Psoas muscle (tissue), 7 donors: ENCODE measurements at regions not wholly inside any gene's neighbourhood (a gene's known extent, or its start where the extent isn't known, plus 50 kb on each side); places are given as distances from the start of the nearest gene placed in this dataset.

ENCODE experiments used
- ATAC-seq, 4 donors: fragments of 200-7000 bp; cut with Tn5 transposase; one replicate each; pipeline ENCODE4 v1.9.1; 2020; ENCODE audit warnings: moderate library complexity in 3 of 4, mild to moderate bottlenecking in 2 of 4
- DNase-seq, 2 donors: peaks; one replicate each; pipeline ENCODE4 v3.0.0-alpha.2; 2020
- H3K27ac ChIP-seq: fragments of 200-600 bp; one replicate; pipeline ENCODE4 v1.8.0; 2022
- H3K27me3 ChIP-seq, 3 donors: fragments of 200-600 bp in 1 of 3; one replicate each; pipeline versions ENCODE4 v1.6.1 to v1.8.0; 2013 to 2022; ENCODE audit warnings: low read length in 2 of 3, mild to moderate bottlenecking in 2 of 3, moderate library complexity in 1 of 3; ENCODE audit not compliant: insufficient read depth in 3 of 3
- H3K36me3 ChIP-seq, 2 donors: fragments of 200-600 bp in 1 of 2; one replicate each; pipeline versions ENCODE4 v1.6.1 to v1.8.0; 2013 to 2022; ENCODE audit warnings: low read depth in 1 of 2, mild to moderate bottlenecking in 1 of 2, moderate library complexity in 1 of 2; ENCODE audit not compliant: insufficient read depth in 1 of 2
- H3K4me1 ChIP-seq: fragments of 200-600 bp; one replicate; pipeline ENCODE4 v1.8.0; 2022
- H3K4me3 ChIP-seq: fragments of 200-600 bp; one replicate; pipeline ENCODE4 v1.8.0; 2022; ENCODE audit warnings: mild to moderate bottlenecking
- H3K9me3 ChIP-seq: fragments of 200-600 bp; one replicate; pipeline ENCODE4 v1.8.0; 2022
- CTCF ChIP-seq: fragments of 200-600 bp; IDR thresholded peaks from one replicate; pipeline ENCODE4 v1.8.0; 2022; ENCODE audit warnings: antibody characterized with exemption
- WGBS, 3 donors: extraction: QIAGEN DNeasy Blood & Tissue Kit; methylation state at CpG; one replicate each; pipeline versions ENCODE4 v1.1.6 to v1.1.7; 2013; 5-methylcytosine and 5-hydroxymethylcytosine counted together
- intact Hi-C, 2 donors: fragments of 100-400 bp; cut with DNase I; formaldehyde crosslinking; loops; one replicate each; pipeline versions ENCODE4 v1.11.0 to v1.14.2; 2022
- donor health status: healthy with polysubstance abuse.
- donor health status: DM: no; HTN: no; CAD: no; lungs with moderate emphysema.
- donor health status: Bipolar disorder and iron deficiency.
- donor health status: healthy.
- donor health status: DM: yes; HTN: yes; CAD: no.
- donor health status: DM: no; HTN: no; CAD: no.
- donor health status: DM: yes; HTN: yes; CAD: no.

GRCh38 chr2:176755537-176756135 is 457.0 kb upstream of the HNRNPA3 start:
- DNase-seq (no peak), ATAC-seq (no peak)
- no peak for TF ChIP-seq CTCF
- intact Hi-C loops: no loop called here
- WGBS, 3 donors: 40 to 65% (median 54%) methylated on average over 4 of the region's 4 CpGs
- Histone ChIP-seq H3K36me3 (no peaks in the 10 kb centered on the region), H3K4me1 (no peaks in the 10 kb centered on the region), H3K27ac (no peak overlapping the region), H3K27me3 (no peaks in the 10 kb centered on the region), H3K9me3 (no peaks in the 10 kb centered on the region), H3K4me3 (no peak overlapping the region)

- intact Hi-C loops: no loop called here
- no peak for TF ChIP-seq CTCF
- 55 to 64% (median 55%) methylated on average over 3 of the region's 3 CpGs for WGBS, 3 donors
Measured at GRCh38 chr2:176758426-176758825, 454.2 kb upstream of the HNRNPA3 start.

GRCh38 chr2:176760439-176760838 is 452.2 kb upstream of the HNRNPA3 start:
- WGBS, 3 donors: 94 to 96% (median 95%) methylated on average over 4 of the region's 4 CpGs
- no peak for TF ChIP-seq CTCF
- H3K4me1 ChIP-seq: no peaks in the 10 kb centered on the region
- no peak for ATAC-seq
- no peak overlapping the region for H3K27ac ChIP-seq
- H3K36me3 ChIP-seq: no peaks in the 10 kb centered on the region
- intact Hi-C loops: no loop called here
- H3K27me3 ChIP-seq: no peaks in the 10 kb centered on the region
- DNase-seq: no peak
- no peak overlapping the region for H3K4me3 ChIP-seq
- no peaks in the 10 kb centered on the region for H3K9me3 ChIP-seq

More at GRCh38 chr2:176758426-176758825, 454.2 kb upstream of the HNRNPA3 start:
- ATAC-seq (no peak), DNase-seq (no peak)
- Histone ChIP-seq H3K36me3 (no peaks in the 10 kb centered on the region), H3K9me3 (no peaks in the 10 kb centered on the region), H3K4me3 (no peak overlapping the region), H3K27ac (no peak overlapping the region), H3K27me3 (no peaks in the 10 kb centered on the region), H3K4me1 (no peaks in the 10 kb centered on the region)

GRCh38 chr2:176763130-176763529 is 449.5 kb upstream of the HNRNPA3 start:
- WGBS, 3 donors: 61 to 82% (median 65%) methylated on average over 2 of the region's 2 CpGs
- TF ChIP-seq CTCF: no peak

GRCh38 chr2:176763851-176764404 is 448.7 kb upstream of the HNRNPA3 start:
- intact Hi-C loops: no loop called here
- no peaks in the 10 kb centered on the region for H3K4me1 ChIP-seq
- DNase-seq: no peak

More at GRCh38 chr2:176763130-176763529, 449.5 kb upstream of the HNRNPA3 start:
- H3K36me3 ChIP-seq: no peaks in the 10 kb centered on the region
- H3K9me3 ChIP-seq: no peaks in the 10 kb centered on the region
- no peaks in the 10 kb centered on the region for H3K27me3 ChIP-seq
- H3K4me3 ChIP-seq: no peak overlapping the region
- intact Hi-C loops: no loop called here
- H3K4me1 ChIP-seq: no peaks in the 10 kb centered on the region
- ATAC-seq (no peak), DNase-seq (no peak)
- no peak overlapping the region for H3K27ac ChIP-seq

More at GRCh38 chr2:176763851-176764404, 448.7 kb upstream of the HNRNPA3 start:
- H3K36me3 ChIP-seq: no peaks in the 10 kb centered on the region
- H3K27me3 ChIP-seq: no peaks in the 10 kb centered on the region
- 35 to 56% (median 39%) methylated on average over 7 of the region's 7 CpGs for WGBS, 3 donors
- H3K9me3 ChIP-seq: no peaks in the 10 kb centered on the region
- no peak overlapping the region for H3K27ac ChIP-seq
- no peak for ATAC-seq
- no peak for TF ChIP-seq CTCF
- H3K4me3 ChIP-seq: no peak overlapping the region
